ENCODE measurements at regions not wholly inside any gene's neighbourhood (a gene's known extent, or its start where the extent isn't known, plus 50 kb on each side); places are given as distances from the start of the nearest gene placed in this dataset.

DNA sequence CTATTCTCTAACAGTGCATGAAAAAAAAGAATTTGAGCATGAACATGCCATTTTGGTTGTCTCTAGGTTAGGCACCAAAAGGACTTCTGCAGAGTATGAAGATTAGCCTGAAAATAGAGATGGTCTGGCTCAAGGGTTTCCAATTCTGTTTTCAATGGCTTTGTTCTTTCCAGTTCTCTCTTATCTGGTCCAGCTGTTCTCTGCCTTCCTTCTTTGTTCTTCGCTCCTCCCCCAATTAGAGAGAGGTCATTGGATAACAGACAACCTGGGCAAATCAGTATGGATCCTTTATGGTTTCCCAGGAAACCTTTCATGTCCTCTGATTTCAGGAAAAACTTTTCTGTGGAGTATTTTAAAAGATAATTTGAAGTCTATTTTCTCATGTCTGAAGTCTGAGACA is 623.4 kb downstream of the PCDH17 start:
- WGBS, 3 donors, result 62 to 69% (median 66%) methylated on average over 1 of the region's 1 CpG
- TF ChIP-seq EP300 (IDR thresholded peaks at IDR 0.05) (no peak), POLR2A (IDR thresholded peaks at IDR 0.05) (no peak)
- TF ChIP-seq, protein P1, sequence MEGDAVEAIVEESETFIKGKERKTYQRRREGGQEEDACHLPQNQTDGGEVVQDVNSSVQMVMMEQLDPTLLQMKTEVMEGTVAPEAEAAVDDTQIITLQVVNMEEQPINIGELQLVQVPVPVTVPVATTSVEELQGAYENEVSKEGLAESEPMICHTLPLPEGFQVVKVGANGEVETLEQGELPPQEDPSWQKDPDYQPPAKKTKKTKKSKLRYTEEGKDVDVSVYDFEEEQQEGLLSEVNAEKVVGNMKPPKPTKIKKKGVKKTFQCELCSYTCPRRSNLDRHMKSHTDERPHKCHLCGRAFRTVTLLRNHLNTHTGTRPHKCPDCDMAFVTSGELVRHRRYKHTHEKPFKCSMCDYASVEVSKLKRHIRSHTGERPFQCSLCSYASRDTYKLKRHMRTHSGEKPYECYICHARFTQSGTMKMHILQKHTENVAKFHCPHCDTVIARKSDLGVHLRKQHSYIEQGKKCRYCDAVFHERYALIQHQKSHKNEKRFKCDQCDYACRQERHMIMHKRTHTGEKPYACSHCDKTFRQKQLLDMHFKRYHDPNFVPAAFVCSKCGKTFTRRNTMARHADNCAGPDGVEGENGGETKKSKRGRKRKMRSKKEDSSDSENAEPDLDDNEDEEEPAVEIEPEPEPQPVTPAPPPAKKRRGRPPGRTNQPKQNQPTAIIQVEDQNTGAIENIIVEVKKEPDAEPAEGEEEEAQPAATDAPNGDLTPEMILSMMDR (IDR thresholded peaks at IDR 0.05), result no peak
- no peaks in the 10 kb centered on the region for H3K36me3 ChIP-seq
- no peak for DNase-seq
- no peaks in the 10 kb centered on the region for H3K4me1 ChIP-seq (ENCODE audit: insufficient read depth)
- intact Hi-C loops (cut with DNase I), result no loop called here
- no peaks in the 10 kb centered on the region for H3K9me3 ChIP-seq
- H3K4me3 ChIP-seq, result no peak overlapping the region
- H3K27me3 ChIP-seq, result no peaks in the 10 kb centered on the region
- no peak overlapping the region for H3K27ac ChIP-seq

DNA sequence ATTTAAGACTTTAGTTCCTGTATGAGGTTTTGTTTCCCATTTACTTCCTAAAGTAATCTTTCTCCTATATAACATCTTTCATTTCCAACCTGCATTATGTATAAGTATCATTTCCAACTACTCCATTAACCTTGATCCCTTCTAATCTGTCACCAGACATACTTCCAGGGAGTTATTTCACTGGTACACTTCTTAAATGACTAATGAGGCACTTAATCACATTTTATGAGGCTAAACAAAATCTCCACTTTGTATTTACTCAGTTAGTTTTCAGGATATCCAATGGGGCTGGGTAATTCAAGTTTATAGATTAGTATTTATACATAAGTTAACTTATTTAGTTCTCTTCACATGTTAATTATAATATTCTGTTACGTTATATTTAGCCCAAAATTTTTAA is 634.7 kb downstream of the PCDH17 start:
- Histone ChIP-seq H3K4me3 (no peak overlapping the region), H3K27me3 (no peaks in the 10 kb centered on the region), H3K4me1 (ENCODE audit: insufficient read depth) (no peaks in the 10 kb centered on the region), H3K9me3 (no peaks in the 10 kb centered on the region), H3K36me3 (no peaks in the 10 kb centered on the region), H3K27ac (no peak overlapping the region)
- 19 to 51% (median 31%) methylated on average over 1 of the region's 1 CpG for WGBS, 3 donors
- no peak for DNase-seq
- intact Hi-C loops (cut with DNase I), result no loop called here
- TF ChIP-seq, protein P1 (IDR thresholded peaks at IDR 0.05), result no peak
- TF ChIP-seq EP300 (IDR thresholded peaks at IDR 0.05) (no peak), POLR2A (IDR thresholded peaks at IDR 0.05) (no peak)

DNA sequence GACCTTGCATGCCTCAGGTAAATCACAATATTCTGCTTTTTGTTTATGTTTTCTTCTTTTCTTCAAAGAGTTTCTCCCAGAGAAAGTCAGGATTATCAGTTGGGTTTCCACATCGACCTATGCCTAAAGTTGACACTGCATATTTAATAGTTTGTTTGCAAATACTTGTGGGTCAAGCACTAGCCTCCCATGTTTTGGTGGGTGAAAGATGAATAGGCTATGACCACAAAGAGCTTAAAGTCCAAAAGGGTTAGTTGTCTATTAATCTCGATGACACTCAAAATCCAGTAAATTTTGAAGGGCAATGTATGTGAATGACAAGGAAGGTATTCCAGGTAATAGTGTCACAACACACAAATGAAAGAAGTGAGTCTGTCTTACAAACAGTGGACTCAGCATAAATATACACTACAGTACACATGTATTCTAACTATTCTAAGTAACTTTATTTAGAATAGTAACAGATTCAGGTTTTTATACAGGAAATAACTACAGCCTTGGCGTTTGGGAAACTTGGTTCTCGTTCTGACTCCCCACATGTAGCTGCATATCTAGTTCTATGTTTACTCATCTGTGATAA is 667.1 kb downstream of the PCDH17 start:
- intact Hi-C loops (cut with DNase I), result no loop called here

DNA sequence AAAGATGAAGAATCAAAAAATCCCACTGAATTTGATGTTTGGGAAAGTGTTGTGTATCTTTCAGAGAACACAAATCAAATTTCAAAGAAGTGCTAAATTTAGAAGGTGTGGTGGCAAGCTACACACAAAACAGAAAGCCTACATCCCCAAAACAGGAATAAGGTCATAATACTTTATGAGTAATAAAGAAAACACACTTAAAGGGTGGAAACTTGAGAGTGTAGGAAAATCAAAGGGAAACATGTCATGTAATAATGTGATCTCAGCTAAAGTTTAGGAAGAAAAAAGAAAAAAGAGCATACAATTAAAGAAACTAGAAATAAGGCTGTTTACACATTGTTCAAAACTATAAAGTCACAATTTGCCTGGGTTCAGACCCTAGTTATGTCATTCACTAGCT is 668.7 kb downstream of the PCDH17 start:
- no peaks in the 10 kb centered on the region for H3K4me1 ChIP-seq (ENCODE audit: insufficient read depth)
- H3K9me3 ChIP-seq, result no peaks in the 10 kb centered on the region
- no peaks in the 10 kb centered on the region for H3K36me3 ChIP-seq
- intact Hi-C loops (cut with DNase I), result no loop called here
- no peak for DNase-seq
- TF ChIP-seq POLR2A (IDR thresholded peaks at IDR 0.05) (no peak), EP300 (IDR thresholded peaks at IDR 0.05) (no peak)
- TF ChIP-seq, protein P1 (IDR thresholded peaks at IDR 0.05), result no peak
- H3K27me3 ChIP-seq, result no peaks in the 10 kb centered on the region
- no peak overlapping the region for H3K4me3 ChIP-seq
- no peak overlapping the region for H3K27ac ChIP-seq

More for the DNA sequence above, 667.1 kb downstream of the PCDH17 start:
- no peaks in the 10 kb centered on the region for H3K9me3 ChIP-seq
- H3K4me1 ChIP-seq (ENCODE audit: insufficient read depth), result no peaks in the 10 kb centered on the region
- 80 to 89% (median 86%) methylated on average over 4 of the region's 4 CpGs for WGBS, 3 donors
- no peak overlapping the region for H3K27ac ChIP-seq
- TF ChIP-seq, protein P1 (IDR thresholded peaks at IDR 0.05), result no peak
- no peak for TF ChIP-seq EP300 (IDR thresholded peaks at IDR 0.05)
- no peak for DNase-seq
- H3K27me3 ChIP-seq, result no peaks in the 10 kb centered on the region
- H3K4me3 ChIP-seq, result no peak overlapping the region
- H3K36me3 ChIP-seq, result no peaks in the 10 kb centered on the region
